ENCODE measurements at regions not wholly inside any gene's neighbourhood (a gene's known extent, or its start where the extent isn't known, plus 50 kb on each side); places are given as distances from the start of the nearest gene placed in this dataset.

DNA sequence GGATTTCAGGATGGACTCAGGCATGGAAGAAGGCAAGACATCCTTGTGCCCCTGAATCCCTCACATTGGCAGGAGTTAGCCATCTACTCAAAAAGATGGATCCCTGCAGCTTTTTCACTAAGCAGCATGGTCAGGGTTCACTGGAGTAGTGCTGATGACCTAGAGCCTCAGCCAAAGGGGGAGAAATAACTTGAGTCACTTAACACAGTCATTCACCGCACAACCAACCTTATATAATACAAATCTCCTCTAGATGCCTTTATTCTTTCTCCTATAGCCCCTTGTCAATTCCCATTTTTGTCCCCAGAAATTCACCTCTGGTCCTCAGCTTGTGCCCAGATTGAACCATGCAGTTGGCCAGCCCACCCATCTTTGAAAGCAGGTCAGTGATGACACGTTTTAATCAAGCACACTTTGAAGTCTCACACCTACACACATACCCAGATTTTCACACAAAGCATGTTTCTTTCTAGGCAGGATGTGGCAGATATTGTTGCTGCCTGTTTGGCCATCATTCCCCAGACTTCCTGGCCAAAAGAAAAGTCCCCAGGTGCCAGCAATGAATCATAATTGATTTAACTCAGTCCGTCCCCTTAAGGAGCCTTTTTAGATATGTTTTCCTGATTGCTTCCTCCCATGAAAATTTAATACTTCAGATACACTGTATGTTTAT lies 84.2 kb downstream of the LBH start:
- DNase-seq (ENCODE audit: low spot score in 2 of 2): no peak
- WGBS: 54% methylated on average over 3 of the region's 3 CpGs
- no peak for TF ChIP-seq POLR2A (IDR thresholded peaks at IDR 0.05)
- no peak for TF ChIP-seq EP300 (IDR thresholded peaks at IDR 0.05)
- no peak for TF ChIP-seq POLR2AphosphoS5 (IDR thresholded peaks at IDR 0.05)
- TF ChIP-seq, protein P1, sequence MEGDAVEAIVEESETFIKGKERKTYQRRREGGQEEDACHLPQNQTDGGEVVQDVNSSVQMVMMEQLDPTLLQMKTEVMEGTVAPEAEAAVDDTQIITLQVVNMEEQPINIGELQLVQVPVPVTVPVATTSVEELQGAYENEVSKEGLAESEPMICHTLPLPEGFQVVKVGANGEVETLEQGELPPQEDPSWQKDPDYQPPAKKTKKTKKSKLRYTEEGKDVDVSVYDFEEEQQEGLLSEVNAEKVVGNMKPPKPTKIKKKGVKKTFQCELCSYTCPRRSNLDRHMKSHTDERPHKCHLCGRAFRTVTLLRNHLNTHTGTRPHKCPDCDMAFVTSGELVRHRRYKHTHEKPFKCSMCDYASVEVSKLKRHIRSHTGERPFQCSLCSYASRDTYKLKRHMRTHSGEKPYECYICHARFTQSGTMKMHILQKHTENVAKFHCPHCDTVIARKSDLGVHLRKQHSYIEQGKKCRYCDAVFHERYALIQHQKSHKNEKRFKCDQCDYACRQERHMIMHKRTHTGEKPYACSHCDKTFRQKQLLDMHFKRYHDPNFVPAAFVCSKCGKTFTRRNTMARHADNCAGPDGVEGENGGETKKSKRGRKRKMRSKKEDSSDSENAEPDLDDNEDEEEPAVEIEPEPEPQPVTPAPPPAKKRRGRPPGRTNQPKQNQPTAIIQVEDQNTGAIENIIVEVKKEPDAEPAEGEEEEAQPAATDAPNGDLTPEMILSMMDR (IDR thresholded peaks at IDR 0.05): no peak

DNA sequence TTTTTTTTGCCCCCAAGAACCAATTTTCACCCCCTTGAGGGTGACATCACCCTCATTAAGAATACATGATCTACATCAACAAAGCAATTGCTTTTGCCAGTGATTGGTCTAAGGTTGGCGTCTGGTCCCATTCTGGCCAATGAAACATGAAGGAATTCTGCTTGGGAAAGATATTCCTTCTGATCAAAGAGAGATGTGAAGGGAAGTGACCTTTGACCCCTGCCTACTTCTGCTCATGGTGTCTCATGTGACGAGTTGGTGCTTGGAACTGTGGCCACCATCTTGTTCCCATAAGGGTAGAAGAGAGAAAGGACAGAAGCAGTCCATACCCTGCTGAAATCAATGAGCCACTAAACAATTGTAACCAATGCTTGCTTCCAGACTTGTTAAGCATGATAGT lies 85.1 kb downstream of the LBH start:
- WGBS: 100% methylated on average over 2 of the region's 2 CpGs
- H3K9me3 ChIP-seq: no peaks in the 10 kb centered on the region
- no peak overlapping the region for H3K4me3 ChIP-seq
- TF ChIP-seq POLR2AphosphoS5 (IDR thresholded peaks at IDR 0.05) (no peak), EP300 (IDR thresholded peaks at IDR 0.05) (no peak), POLR2A (IDR thresholded peaks at IDR 0.05) (no peak)
- TF ChIP-seq, protein P1 (IDR thresholded peaks at IDR 0.05): no peak
- H3K36me3 ChIP-seq: no peaks in the 10 kb centered on the region
- DNase-seq (ENCODE audit: low spot score in 2 of 2): no peak
- H3K27ac ChIP-seq: no peak overlapping the region
- H3K4me1 ChIP-seq: no peaks in the 10 kb centered on the region
- no peaks in the 10 kb centered on the region for H3K27me3 ChIP-seq

More for the DNA sequence above, 84.2 kb downstream of the LBH start:
- no peaks in the 10 kb centered on the region for H3K27me3 ChIP-seq
- no peaks in the 10 kb centered on the region for H3K4me1 ChIP-seq
- H3K4me3 ChIP-seq: no peak overlapping the region
- H3K9me3 ChIP-seq: no peaks in the 10 kb centered on the region
- H3K36me3 ChIP-seq: no peaks in the 10 kb centered on the region
- no peak overlapping the region for H3K27ac ChIP-seq

DNA sequence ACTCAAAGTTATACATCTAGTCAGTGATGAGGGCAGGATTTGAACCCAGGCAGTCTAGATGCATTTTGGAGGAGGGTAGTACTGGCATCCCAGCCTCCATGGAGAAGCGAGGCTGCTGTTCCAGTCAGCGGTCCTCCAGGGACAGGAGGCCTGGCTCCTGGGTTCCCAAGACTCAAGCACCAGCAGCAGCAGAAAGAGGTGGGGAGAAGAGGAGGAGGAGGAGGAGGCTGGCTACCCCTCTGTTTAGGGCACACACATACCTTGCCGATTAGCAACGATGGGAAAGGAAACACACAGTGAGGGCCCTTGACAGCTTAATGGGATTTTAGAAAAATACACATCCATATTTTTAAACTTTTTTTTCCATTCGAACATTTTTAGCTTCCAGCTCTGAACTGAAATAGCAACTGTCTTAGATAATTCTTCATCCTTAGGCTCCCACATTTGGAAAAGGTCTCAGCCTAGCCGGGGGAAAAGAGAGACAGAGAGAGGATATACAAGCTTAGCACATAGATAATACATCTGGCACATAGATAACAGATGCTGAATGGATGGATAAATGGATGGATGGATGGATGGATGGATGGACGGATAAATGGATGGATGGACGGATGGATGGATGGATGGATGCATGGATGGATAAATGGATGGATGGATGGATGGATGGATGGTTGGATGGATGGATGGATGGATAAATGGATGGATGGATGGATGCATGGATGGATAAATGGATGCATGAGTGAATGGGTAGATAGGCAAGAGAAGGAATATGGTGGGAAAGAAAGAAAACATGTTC lies 87.9 kb downstream of the LBH start:
- H3K9me3 ChIP-seq: no peaks in the 10 kb centered on the region
- H3K4me1 ChIP-seq: no peaks in the 10 kb centered on the region
- DNase-seq (ENCODE audit: low spot score in 2 of 2): no peak
- TF ChIP-seq, protein P1 (IDR thresholded peaks at IDR 0.05): no peak
- TF ChIP-seq EP300 (IDR thresholded peaks at IDR 0.05): no peak
- TF ChIP-seq POLR2AphosphoS5 (IDR thresholded peaks at IDR 0.05): no peak
- no peak for TF ChIP-seq POLR2A (IDR thresholded peaks at IDR 0.05)
- no peaks in the 10 kb centered on the region for H3K27me3 ChIP-seq
- no peak overlapping the region for H3K4me3 ChIP-seq
- H3K36me3 ChIP-seq: no peaks in the 10 kb centered on the region
- H3K27ac ChIP-seq: no peak overlapping the region
- WGBS: 78% methylated on average over 8 of the region's 8 CpGs

DNA sequence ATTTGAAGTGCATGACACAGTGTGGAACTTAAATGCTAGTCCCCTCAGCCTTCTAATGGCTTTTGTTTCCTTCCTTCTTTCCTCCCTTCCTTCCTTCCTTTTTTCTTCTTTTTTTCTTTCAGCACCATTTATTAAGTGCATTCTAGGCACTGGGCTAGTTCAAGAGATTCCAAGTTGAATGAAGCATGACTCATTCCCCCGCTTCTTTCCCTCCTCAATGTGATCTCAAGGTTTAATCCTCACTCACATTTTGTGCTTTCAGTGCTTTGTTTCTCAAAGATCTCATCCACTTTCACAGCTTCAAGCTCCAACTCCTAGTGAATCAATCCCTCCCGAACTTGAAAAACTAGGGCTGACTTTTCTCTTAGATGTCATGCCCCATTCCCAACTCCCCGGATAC lies 90.1 kb downstream of the LBH start:
- no peak for DNase-seq (ENCODE audit: low spot score in 2 of 2)
- H3K27me3 ChIP-seq: no peaks in the 10 kb centered on the region
- H3K27ac ChIP-seq: no peak overlapping the region
- no peaks in the 10 kb centered on the region for H3K9me3 ChIP-seq
- H3K4me1 ChIP-seq: no peaks in the 10 kb centered on the region
- no peaks in the 10 kb centered on the region for H3K36me3 ChIP-seq
- no peak overlapping the region for H3K4me3 ChIP-seq
- no peak for TF ChIP-seq POLR2AphosphoS5 (IDR thresholded peaks at IDR 0.05)
- TF ChIP-seq, protein P1 (IDR thresholded peaks at IDR 0.05): no peak
- TF ChIP-seq EP300 (IDR thresholded peaks at IDR 0.05): no peak
- TF ChIP-seq POLR2A (IDR thresholded peaks at IDR 0.05): no peak
- WGBS: 79% methylated on average over 3 of the region's 3 CpGs

DNA sequence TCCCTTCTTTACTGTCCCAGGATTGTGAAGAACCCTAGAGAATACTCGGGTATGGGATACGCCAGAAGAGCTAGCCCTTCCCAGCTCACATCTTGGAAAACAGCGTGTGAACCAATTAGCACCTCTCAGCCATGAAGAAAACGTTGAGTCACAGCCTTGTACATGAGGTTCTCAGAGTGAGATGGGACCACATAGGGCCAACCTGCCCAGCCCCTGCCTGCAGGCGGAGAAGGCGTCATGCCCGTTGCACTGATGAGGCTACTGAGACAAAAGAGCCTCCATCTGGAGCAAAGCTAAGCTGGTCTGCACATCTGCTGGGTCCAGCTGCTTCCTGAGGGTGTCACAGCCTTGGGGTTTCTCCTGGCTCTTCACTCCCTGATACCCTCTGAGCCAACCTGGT lies 92.2 kb downstream of the LBH start:
- H3K36me3 ChIP-seq: no peaks in the 10 kb centered on the region
- no peaks in the 10 kb centered on the region for H3K27me3 ChIP-seq
- H3K27ac ChIP-seq: no peak overlapping the region
- H3K4me1 ChIP-seq: no peaks in the 10 kb centered on the region
- no peak overlapping the region for H3K4me3 ChIP-seq
- no peak for TF ChIP-seq POLR2AphosphoS5 (IDR thresholded peaks at IDR 0.05)
- TF ChIP-seq EP300 (IDR thresholded peaks at IDR 0.05): no peak
- no peak for TF ChIP-seq POLR2A (IDR thresholded peaks at IDR 0.05)
- TF ChIP-seq, protein P1 (IDR thresholded peaks at IDR 0.05): no peak
- H3K9me3 ChIP-seq: no peaks in the 10 kb centered on the region
- WGBS: 76% methylated on average over 4 of the region's 7 CpGs
- DNase-seq (ENCODE audit: low spot score in 2 of 2): no peak
